ENCODE measurements at regions not wholly inside any gene's neighbourhood (a gene's known extent, or its start where the extent isn't known, plus 50 kb on each side); places are given as distances from the start of the nearest gene placed in this dataset.

DNA sequence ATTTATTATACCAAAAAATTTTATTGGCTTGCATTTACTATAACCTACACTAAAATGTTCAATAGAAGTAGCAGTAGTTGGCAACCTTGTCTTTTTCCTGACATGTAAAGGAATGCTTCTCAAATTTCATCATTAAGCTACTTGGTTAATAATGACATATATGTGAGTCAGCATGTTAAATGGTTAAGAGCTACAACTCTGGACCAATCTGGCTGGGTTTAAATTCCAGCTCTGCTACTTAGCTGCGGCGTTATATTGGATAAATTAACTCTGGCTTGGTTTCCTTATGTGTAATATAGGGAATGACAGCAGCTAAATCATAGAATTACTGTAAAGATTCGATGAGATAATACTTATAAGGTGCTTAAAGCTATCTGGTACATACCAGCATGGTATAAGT lies 53.7 kb upstream of the OTOGL start:
- no peaks in the 10 kb centered on the region for H3K27me3 Mint-ChIP-seq
- H3K9me3 Mint-ChIP-seq = no peaks in the 10 kb centered on the region
- peaks cover 2% of the 10 kb centered on the region for H3K4me1 Mint-ChIP-seq
- ChIA-PET POLR2A (no interaction called here), CTCF (no interaction called here)
- no peaks in the 10 kb centered on the region for H3K36me3 Mint-ChIP-seq (ENCODE audit: low read depth)
- H3K27ac Mint-ChIP-seq = no peak overlapping the region
- no peak overlapping the region for H3K4me3 Mint-ChIP-seq
- no peak for DNase-seq

DNA sequence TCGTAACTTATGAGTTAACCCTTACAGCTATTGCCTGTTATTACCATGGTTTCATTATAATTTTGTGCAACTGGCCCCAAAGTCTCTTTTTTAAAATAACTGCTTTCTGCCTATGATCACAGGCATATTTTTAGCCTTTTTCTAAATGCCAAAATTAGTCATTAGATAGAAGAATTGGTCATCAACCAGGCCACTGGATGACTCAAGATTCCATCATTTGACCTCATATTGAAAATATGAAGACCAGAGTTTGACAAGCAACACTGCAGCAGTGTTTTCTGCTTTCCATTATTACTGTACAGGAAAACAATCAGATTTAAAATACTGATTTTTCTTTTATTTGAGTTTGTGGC lies 54.7 kb upstream of the OTOGL start:
- Mint-ChIP-seq H3K36me3 (ENCODE audit: low read depth) (no peaks in the 10 kb centered on the region), H3K27ac (no peak overlapping the region), H3K27me3 (no peaks in the 10 kb centered on the region), H3K4me1 (peaks cover 7% of the 10 kb centered on the region), H3K9me3 (peaks cover 3% of the 10 kb centered on the region), H3K4me3 (no peak overlapping the region)
- POLR2A ChIA-PET = no interaction called here
- DNase-seq = no peak
- CTCF ChIA-PET = no interaction called here

GRCh38 chr12:80041692-80042091 lies 57.6 kb upstream of the OTOGL start:
- peaks cover 7% of the 10 kb centered on the region for H3K4me1 Mint-ChIP-seq
- peaks cover 3% of the 10 kb centered on the region for H3K9me3 Mint-ChIP-seq
- DNase-seq = no peak
- H3K4me3 Mint-ChIP-seq = no peak overlapping the region
- H3K36me3 Mint-ChIP-seq (ENCODE audit: low read depth) = no peaks in the 10 kb centered on the region
- no peaks in the 10 kb centered on the region for H3K27me3 Mint-ChIP-seq
- no peak overlapping the region for H3K27ac Mint-ChIP-seq
- POLR2A ChIA-PET = no interaction called here
- CTCF ChIA-PET = no interaction called here

- peaks cover 7% of the 10 kb centered on the region for H3K4me1 Mint-ChIP-seq
- no peaks in the 10 kb centered on the region for H3K36me3 Mint-ChIP-seq (ENCODE audit: low read depth)
- no peak for DNase-seq
- H3K9me3 Mint-ChIP-seq = peaks cover 3% of the 10 kb centered on the region
- H3K27me3 Mint-ChIP-seq = no peaks in the 10 kb centered on the region
- ChIA-PET POLR2A (no interaction called here), CTCF (no interaction called here)
- no peak overlapping the region for H3K4me3 Mint-ChIP-seq
- no peak overlapping the region for H3K27ac Mint-ChIP-seq
Measured at GRCh38 chr12:80041071-80041470, 58.3 kb upstream of the OTOGL start.

DNA sequence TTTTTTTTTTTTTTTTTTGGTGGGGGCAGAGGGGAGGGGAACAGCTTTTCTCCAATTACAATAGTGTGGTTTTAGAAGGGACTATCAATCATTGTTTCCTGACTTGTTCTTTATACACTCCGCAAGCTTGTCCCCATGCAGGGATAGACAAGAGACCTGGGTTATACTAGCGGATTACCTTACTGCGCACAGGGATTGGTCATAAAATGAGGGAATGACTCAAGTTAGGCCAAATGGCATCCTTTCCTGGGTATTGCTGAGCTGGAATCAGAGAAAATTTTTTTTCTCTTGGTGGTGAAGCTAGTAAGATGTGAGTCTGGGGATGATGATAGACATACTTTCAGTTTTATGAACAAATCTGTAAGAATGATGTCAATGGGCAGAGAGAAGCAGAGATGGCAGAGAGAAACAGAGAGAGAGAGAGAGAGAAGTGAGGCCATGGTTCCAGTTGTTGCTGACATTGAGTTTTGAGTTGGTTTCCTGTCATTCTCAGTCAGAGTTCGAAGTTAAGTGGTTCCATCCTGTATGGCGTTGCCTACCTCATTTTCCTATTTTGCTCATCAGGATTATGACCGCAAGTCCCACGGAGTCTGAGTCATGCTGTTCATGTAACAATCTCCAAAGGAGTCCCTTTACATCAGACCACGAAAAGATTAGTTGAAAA lies 59.1 kb upstream of the OTOGL start:
- Mint-ChIP-seq H3K4me1 (peaks cover 7% of the 10 kb centered on the region), H3K27me3 (no peaks in the 10 kb centered on the region), H3K4me3 (no peak overlapping the region), H3K27ac (no peak overlapping the region), H3K9me3 (peaks cover 3% of the 10 kb centered on the region), H3K36me3 (ENCODE audit: low read depth) (no peaks in the 10 kb centered on the region)
- CTCF ChIA-PET = no interaction called here
- POLR2A ChIA-PET = no interaction called here
- no peak for DNase-seq

GRCh38 chr12:80038062-80038560 lies 61.2 kb upstream of the OTOGL start:
- ChIA-PET CTCF (no interaction called here), POLR2A (no interaction called here)
- Mint-ChIP-seq H3K9me3 (peaks cover 3% of the 10 kb centered on the region), H3K4me3 (no peak overlapping the region), H3K27me3 (no peaks in the 10 kb centered on the region), H3K36me3 (ENCODE audit: low read depth) (no peaks in the 10 kb centered on the region), H3K4me1 (peaks cover 6% of the 10 kb centered on the region), H3K27ac (no peak overlapping the region)
- no peak for DNase-seq

DNA sequence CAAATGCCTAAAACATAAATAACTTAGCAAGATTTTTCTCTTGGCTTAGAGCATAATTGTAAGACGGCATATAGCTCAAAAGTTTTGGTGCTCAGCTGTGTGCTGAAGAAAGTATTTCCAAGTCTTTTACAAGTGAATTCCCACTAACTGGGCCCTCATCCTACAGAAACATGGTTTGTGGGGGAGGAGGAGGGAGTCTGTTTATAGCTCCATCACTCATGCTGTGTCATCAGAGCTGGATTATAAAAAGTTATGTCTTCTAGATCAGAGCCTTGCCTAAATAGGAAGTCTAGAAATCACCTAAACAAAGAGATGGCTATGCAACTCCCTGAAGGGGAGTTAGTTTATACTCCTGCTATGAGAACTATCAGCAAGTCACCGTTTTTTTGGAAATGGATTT lies 65.9 kb upstream of the OTOGL start:
- POLR2A ChIA-PET = no interaction called here
- no peak overlapping the region for H3K4me3 Mint-ChIP-seq
- no peaks in the 10 kb centered on the region for H3K9me3 Mint-ChIP-seq
- H3K4me1 Mint-ChIP-seq = no peaks in the 10 kb centered on the region
- H3K27ac Mint-ChIP-seq = no peak overlapping the region
- H3K27me3 Mint-ChIP-seq = peaks cover 6% of the 10 kb centered on the region
- H3K36me3 Mint-ChIP-seq (ENCODE audit: low read depth) = no peaks in the 10 kb centered on the region
- no peak for DNase-seq
- CTCF ChIA-PET = no interaction called here

- CTCF ChIA-PET = no interaction called here
- Mint-ChIP-seq H3K9me3 (no peaks in the 10 kb centered on the region), H3K4me3 (no peak overlapping the region), H3K36me3 (ENCODE audit: low read depth) (no peaks in the 10 kb centered on the region), H3K27me3 (peaks cover 6% of the 10 kb centered on the region), H3K27ac (no peak overlapping the region), H3K4me1 (no peaks in the 10 kb centered on the region)
- no peak for DNase-seq
- POLR2A ChIA-PET = no interaction called here
Measured at GRCh38 chr12:80032946-80033345, 66.4 kb upstream of the OTOGL start.

DNA sequence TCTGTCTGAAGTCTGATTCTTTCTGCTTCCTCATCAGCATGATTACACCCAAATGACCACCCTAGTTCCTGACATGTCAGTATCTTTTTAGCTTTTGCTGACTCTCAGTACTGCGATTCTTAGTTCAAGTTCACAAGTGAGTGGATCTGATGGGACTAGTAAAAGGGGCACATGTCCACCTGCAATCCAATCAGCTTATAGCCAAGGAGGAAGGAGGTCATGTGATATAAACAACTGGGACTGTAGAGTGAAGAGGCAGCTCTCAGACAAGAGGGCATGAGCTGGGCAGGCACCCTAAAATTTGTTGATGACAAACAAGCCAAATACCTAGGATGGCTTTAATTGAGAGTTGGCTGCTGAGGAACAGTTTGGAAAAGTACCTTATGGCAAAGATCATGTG lies 68.1 kb upstream of the OTOGL start:
- ChIA-PET CTCF (no interaction called here), POLR2A (no interaction called here)
- H3K9me3 Mint-ChIP-seq = no peaks in the 10 kb centered on the region
- H3K4me3 Mint-ChIP-seq = no peak overlapping the region
- no peaks in the 10 kb centered on the region for H3K4me1 Mint-ChIP-seq
- H3K36me3 Mint-ChIP-seq (ENCODE audit: low read depth) = no peaks in the 10 kb centered on the region
- H3K27ac Mint-ChIP-seq = no peak overlapping the region
- peaks cover 6% of the 10 kb centered on the region for H3K27me3 Mint-ChIP-seq
- DNase-seq = no peak

GRCh38 chr12:80025638-80026037 lies 73.7 kb upstream of the OTOGL start:
- Mint-ChIP-seq H3K36me3 (ENCODE audit: low read depth) (no peaks in the 10 kb centered on the region), H3K4me3 (no peak overlapping the region), H3K9me3 (peaks cover 5% of the 10 kb centered on the region), H3K4me1 (no peaks in the 10 kb centered on the region), H3K27me3 (peaks cover 12% of the 10 kb centered on the region), H3K27ac (no peak overlapping the region)
- ChIA-PET POLR2A (no interaction called here), CTCF (interaction anchor here (2.0 kb wide), 1 partner anchor 162 kb away, joined by 4 read pairs; no protein-coding TSS in a partner anchor)
- no peak for DNase-seq

- ChIA-PET POLR2A (no interaction called here), CTCF (no interaction called here)
- no peak for DNase-seq
- peaks cover 4% of the 10 kb centered on the region for H3K27me3 Mint-ChIP-seq
- no peaks in the 10 kb centered on the region for H3K36me3 Mint-ChIP-seq (ENCODE audit: low read depth)
- H3K27ac Mint-ChIP-seq = no peak overlapping the region
- no peaks in the 10 kb centered on the region for H3K4me1 Mint-ChIP-seq
- H3K9me3 Mint-ChIP-seq = no peaks in the 10 kb centered on the region
- no peak overlapping the region for H3K4me3 Mint-ChIP-seq
Measured at GRCh38 chr12:80019691-80020090, 79.6 kb upstream of the OTOGL start.

GRCh38 chr12:80018119-80018518 lies 81.2 kb upstream of the OTOGL start:
- CTCF ChIA-PET = no interaction called here
- DNase-seq = no peak
- Mint-ChIP-seq H3K4me3 (no peak overlapping the region), H3K27ac (no peak overlapping the region), H3K4me1 (no peaks in the 10 kb centered on the region), H3K9me3 (no peaks in the 10 kb centered on the region), H3K27me3 (peaks cover 2% of the 10 kb centered on the region), H3K36me3 (ENCODE audit: low read depth) (no peaks in the 10 kb centered on the region)
- POLR2A ChIA-PET = no interaction called here

GRCh38 chr12:80017261-80017870 lies 82.0 kb upstream of the OTOGL start:
- Mint-ChIP-seq H3K36me3 (ENCODE audit: low read depth) (no peaks in the 10 kb centered on the region), H3K27ac (no peak overlapping the region), H3K27me3 (peaks cover 2% of the 10 kb centered on the region), H3K4me1 (no peaks in the 10 kb centered on the region), H3K4me3 (no peak overlapping the region), H3K9me3 (no peaks in the 10 kb centered on the region)
- no peak for DNase-seq
- ChIA-PET CTCF (no interaction called here), POLR2A (no interaction called here)

DNA sequence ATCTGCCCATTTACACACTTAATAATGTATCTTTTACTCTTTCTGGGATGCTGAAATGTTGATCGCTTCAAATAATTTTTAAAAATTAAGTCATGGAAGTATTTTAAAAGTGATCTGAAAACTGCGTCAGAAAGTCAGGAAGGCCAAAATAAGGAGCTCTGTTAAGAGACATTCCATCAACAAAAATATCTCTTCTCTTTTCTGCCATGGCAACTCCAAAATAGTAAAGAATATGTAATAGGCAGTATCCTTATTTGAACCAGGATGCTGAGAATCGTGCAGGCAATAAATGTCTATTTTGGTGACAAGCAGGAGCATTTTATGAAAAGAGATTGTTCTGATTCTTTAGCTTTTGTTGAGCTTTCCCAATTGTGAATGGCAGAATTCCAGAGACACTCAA lies 81.8 kb upstream of the PPP1R12A start:
- H3K4me1 Mint-ChIP-seq = no peaks in the 10 kb centered on the region
- H3K4me3 Mint-ChIP-seq = no peak overlapping the region
- H3K27ac Mint-ChIP-seq = no peak overlapping the region
- no peak for DNase-seq
- no peaks in the 10 kb centered on the region for H3K9me3 Mint-ChIP-seq
- H3K27me3 Mint-ChIP-seq = peaks cover 2% of the 10 kb centered on the region
- H3K36me3 Mint-ChIP-seq (ENCODE audit: low read depth) = no peaks in the 10 kb centered on the region
- ChIA-PET CTCF (no interaction called here), POLR2A (no interaction called here)

Measured in activated CD4-positive, alpha-beta memory T cell treated with anti-CD3 and anti-CD28 coated beads, Interleukin-2, amount 10 ng/mL, durations not matched to agents 7 days and 5 days (primary cell).